Osteocyte (in vitro differentiated cells): ENCODE measurements at regions not wholly inside any gene's neighbourhood (a gene's known extent, or its start where the extent isn't known, plus 50 kb on each side); places are given as distances from the start of the nearest gene placed in this dataset.

Experiments
- DNase-seq: peaks from one replicate; pipeline ENCODE4 v3.0.0; 2021; ENCODE audit warnings: mixed read lengths; ENCODE audit not compliant: unreplicated experiment; ENCODE audit errors: extremely low spot score
- H3K27ac Mint-ChIP-seq: one replicate; pipeline ENCODE4 v1.8.0; 2021; ENCODE audit warnings: mild to moderate bottlenecking, mixed read lengths; ENCODE audit not compliant: unreplicated experiment
- H3K27me3 Mint-ChIP-seq: one replicate; pipeline ENCODE4 v1.8.0; 2021; ENCODE audit warnings: mixed read lengths; ENCODE audit not compliant: unreplicated experiment
- H3K36me3 Mint-ChIP-seq: one replicate; pipeline ENCODE4 v1.8.0; 2021; ENCODE audit warnings: mixed read lengths; ENCODE audit not compliant: unreplicated experiment
- H3K4me1 Mint-ChIP-seq: one replicate; pipeline ENCODE4 v1.8.0; 2021; ENCODE audit warnings: mixed read lengths; ENCODE audit not compliant: unreplicated experiment
- H3K4me3 Mint-ChIP-seq: one replicate; pipeline ENCODE4 v1.8.0; 2021; ENCODE audit warnings: mild to moderate bottlenecking, moderate library complexity, mixed read lengths; ENCODE audit not compliant: unreplicated experiment
- H3K9me3 Mint-ChIP-seq: one replicate; pipeline ENCODE4 v1.8.0; 2021; ENCODE audit warnings: mixed read lengths; ENCODE audit not compliant: unreplicated experiment
- CTCF ChIP-seq: fragments of 200-600 bp; sonication (generic); IDR thresholded peaks from 2 replicates; pipeline ENCODE4 v1.5.0; 2021; ENCODE audit warnings: antibody characterized with exemption, mild to moderate bottlenecking, moderate library complexity

DNA sequence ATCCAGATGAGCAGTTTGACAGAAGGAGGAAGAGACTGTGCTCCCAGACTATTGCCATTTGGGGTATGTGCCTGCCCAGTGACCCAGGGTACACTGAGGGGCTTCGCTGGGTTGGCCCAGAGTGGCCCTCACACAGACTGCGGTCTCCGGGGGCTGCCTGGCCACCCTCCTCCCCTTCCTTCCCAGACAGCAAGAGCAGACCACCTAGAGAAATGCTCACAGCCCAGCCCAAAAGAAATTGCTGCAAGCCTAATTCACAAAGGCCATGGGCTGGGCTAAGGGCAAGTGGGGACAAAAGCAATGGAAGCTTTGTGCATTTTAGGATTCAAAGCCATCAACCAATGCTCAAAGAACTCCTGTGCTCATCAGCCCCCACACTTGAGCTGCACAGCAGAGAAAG, 277.6 kb downstream of the CDC5L start:
- Mint-ChIP-seq H3K27ac (peak overlapping the region; percentile 54), H3K27me3 (no peaks in the 10 kb centered on the region), H3K4me1 (peaks cover 97% of the 10 kb centered on the region), H3K36me3 (no peaks in the 10 kb centered on the region), H3K4me3 (peak overlapping the region; percentile 20), H3K9me3 (peaks cover 3% of the 10 kb centered on the region)
- no peak for TF ChIP-seq CTCF
- no peak for DNase-seq

DNA sequence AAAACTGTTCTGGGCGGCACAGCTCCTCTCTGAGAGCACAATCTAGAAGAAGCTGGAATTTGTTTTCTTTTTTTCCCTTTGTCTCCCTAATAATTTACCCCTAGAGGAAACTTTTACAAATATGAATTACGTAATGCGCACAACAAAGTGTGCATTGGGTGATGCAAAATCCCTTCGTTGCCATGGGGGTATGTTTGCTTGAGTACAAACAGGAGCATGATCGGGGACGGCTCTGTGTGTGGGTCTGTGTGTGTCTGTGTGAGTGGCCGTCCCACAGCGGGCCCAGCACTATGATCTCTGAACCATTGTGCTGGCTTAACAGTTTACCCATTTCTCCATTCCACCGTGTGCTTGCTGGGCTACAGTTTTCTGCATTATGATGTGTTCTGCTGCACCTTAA, 278.2 kb downstream of the CDC5L start:
- H3K36me3 Mint-ChIP-seq: no peaks in the 10 kb centered on the region
- H3K4me3 Mint-ChIP-seq: no peak overlapping the region
- TF ChIP-seq CTCF: no peak
- DNase-seq: no peak
- peak overlapping the region; percentile 92 for H3K27ac Mint-ChIP-seq
- peaks cover 8% of the 10 kb centered on the region for H3K9me3 Mint-ChIP-seq
- H3K4me1 Mint-ChIP-seq: peaks cover 96% of the 10 kb centered on the region
- H3K27me3 Mint-ChIP-seq: no peaks in the 10 kb centered on the region

GRCh38 chr6:44666324-44666723, 278.8 kb downstream of the CDC5L start:
- Mint-ChIP-seq H3K9me3 (peaks cover 8% of the 10 kb centered on the region), H3K36me3 (no peaks in the 10 kb centered on the region), H3K27me3 (no peaks in the 10 kb centered on the region), H3K27ac (peak overlapping the region; percentile 92), H3K4me3 (no peak overlapping the region), H3K4me1 (peaks cover 93% of the 10 kb centered on the region)
- no peak for DNase-seq
- no peak for TF ChIP-seq CTCF

GRCh38 chr6:44667226-44667625, 279.7 kb downstream of the CDC5L start:
- peaks cover 89% of the 10 kb centered on the region for H3K4me1 Mint-ChIP-seq
- no peak for TF ChIP-seq CTCF
- peak overlapping the region; percentile 92 for H3K27ac Mint-ChIP-seq

GRCh38 chr6:44667668-44668390, 280.3 kb downstream of the CDC5L start:
- Mint-ChIP-seq H3K4me3 (peak overlapping the region; percentile 5), H3K36me3 (no peaks in the 10 kb centered on the region), H3K4me1 (peaks cover 87% of the 10 kb centered on the region), H3K27ac (peak overlapping the region; percentile 92), H3K27me3 (no peaks in the 10 kb centered on the region), H3K9me3 (peaks cover 8% of the 10 kb centered on the region)
- DNase-seq: peak; percentile 77
- peak; percentile 58 for TF ChIP-seq CTCF

More at GRCh38 chr6:44667226-44667625, 279.7 kb downstream of the CDC5L start:
- peak; percentile 85 for DNase-seq
- Mint-ChIP-seq H3K27me3 (no peaks in the 10 kb centered on the region), H3K36me3 (no peaks in the 10 kb centered on the region), H3K9me3 (peaks cover 8% of the 10 kb centered on the region), H3K4me3 (peak overlapping the region; percentile 5)
